MM.1S (cell line): ENCODE measurements at regions not wholly inside any gene's neighbourhood (a gene's known extent, or its start where the extent isn't known, plus 50 kb on each side); places are given as distances from the start of the nearest gene placed in this dataset.

Experiments used
- DNase-seq: peaks from one replicate; pipeline ENCODE4 v3.0.0-alpha.2; 2015
- H2AFZ ChIP-seq: fragments of 300-600 bp; sonication (generic); 2 replicates; pipeline ENCODE4 v1.6.0; 2016; ENCODE audit warnings: antibody characterized with exemption, low read length
- H3F3A ChIP-seq: fragments of 300-600 bp; sonication (generic); 2 replicates; pipeline ENCODE4 v1.6.1; 2016; ENCODE audit warnings: mild to moderate bottlenecking, antibody characterized with exemption, low read length, moderate library complexity, mixed read lengths; ENCODE audit not compliant: insufficient read depth
- H3K27ac ChIP-seq: fragments of 300-600 bp; sonication (generic); 2 replicates; pipeline ENCODE4 v1.5.1; 2016; ENCODE audit warnings: mild to moderate bottlenecking, low read length
- H3K27me3 ChIP-seq: fragments of 300-600 bp; sonication (generic); replicated peaks from 2 replicates; pipeline ENCODE4 v1.6.0; 2016; ENCODE audit warnings: low read length; ENCODE audit not compliant: insufficient read depth
- H3K36me3 ChIP-seq: fragments of 300-600 bp; sonication (generic); replicated peaks from 2 replicates; pipeline ENCODE4 v1.6.1; 2016; ENCODE audit warnings: mild to moderate bottlenecking, low read length, mixed read lengths; ENCODE audit not compliant: insufficient read depth
- H3K4me1 ChIP-seq: fragments of 300-600 bp; sonication (generic); 2 replicates; pipeline ENCODE4 v1.6.1; 2016; ENCODE audit warnings: low read length, mixed read lengths
- H3K4me2 ChIP-seq: fragments of 300-600 bp; sonication (generic); 2 replicates; pipeline ENCODE4 v1.6.0; 2016; ENCODE audit warnings: low read depth, low read length
- H3K4me3 ChIP-seq: fragments of 300-600 bp; sonication (generic); 2 replicates; pipeline ENCODE4 v1.5.1; 2016; ENCODE audit warnings: low read length, mixed read lengths
- H3K79me2 ChIP-seq: fragments of 300-600 bp; sonication (generic); 2 replicates; pipeline ENCODE4 v1.6.1; 2016; ENCODE audit warnings: mixed run types, low read length, mixed read lengths
- H3K9ac ChIP-seq: fragments of 300-600 bp; sonication (generic); 2 replicates; pipeline ENCODE4 v1.6.1; 2016; ENCODE audit warnings: low read length, mixed read lengths
- H3K9me2 ChIP-seq: fragments of 300-600 bp; sonication (generic); replicated peaks from 2 replicates; pipeline ENCODE4 v1.6.1; 2016; ENCODE audit warnings: mild to moderate bottlenecking, low read length, mixed read lengths; ENCODE audit not compliant: insufficient read depth
- H3K9me3 ChIP-seq: fragments of 300-600 bp; sonication (generic); replicated peaks from 2 replicates; pipeline ENCODE4 v1.6.1; 2016; ENCODE audit warnings: mild to moderate bottlenecking, low read length, mixed read lengths; ENCODE audit not compliant: insufficient read depth
- H4K20me1 ChIP-seq: fragments of 300-600 bp; sonication (generic); 2 replicates; pipeline ENCODE4 v1.6.1; 2016; ENCODE audit warnings: mild to moderate bottlenecking, low read length, moderate library complexity, mixed read lengths; ENCODE audit not compliant: insufficient read depth
- CTCF ChIP-seq: fragments of 300-600 bp; sonication (generic); IDR thresholded peaks from 2 replicates; pipeline ENCODE4 v1.5.1; 2016; ENCODE audit warnings: antibody characterized with exemption, low read length, mixed read lengths
- EZH2 ChIP-seq: fragments of 300-600 bp; sonication (generic); optimal IDR thresholded peaks from 2 replicates; pipeline ENCODE3; 2017; ENCODE audit warnings: low read depth, mild to moderate bottlenecking, antibody characterized with exemption, low read length, mixed read lengths
- EZH2phosphoT487 ChIP-seq: fragments of 300-600 bp; sonication (generic); IDR thresholded peaks from 2 replicates; pipeline ENCODE4 v1.6.1; 2018; ENCODE audit warnings: antibody characterized with exemption, low read length

GRCh38 chr12:83665634-83666218 lies 979.0 kb downstream of the TMTC2 start:
- Histone ChIP-seq H3K9me3 (no peaks in the 10 kb centered on the region), H3K27me3 (no peaks in the 10 kb centered on the region), H3K9ac (no peak overlapping the region), H3K27ac (no peak overlapping the region), H3K9me2 (no peaks in the 10 kb centered on the region), H2AFZ (no peak overlapping the region), H3K4me2 (no peak overlapping the region), H3F3A (no peaks in the 10 kb centered on the region), H3K4me3 (no peak overlapping the region), H3K36me3 (no peaks in the 10 kb centered on the region), H3K79me2 (no peaks in the 10 kb centered on the region), H4K20me1 (no peaks in the 10 kb centered on the region), H3K4me1 (no peaks in the 10 kb centered on the region)
- no peak for DNase-seq
- TF ChIP-seq CTCF (no peak), EZH2phosphoT487 (no peak), EZH2 (no peak)

GRCh38 chr12:83664650-83665049 lies 977.9 kb downstream of the TMTC2 start:
- DNase-seq = no peak
- H2AFZ ChIP-seq = no peak overlapping the region

GRCh38 chr12:83660727-83661358 lies 974.1 kb downstream of the TMTC2 start:
- H3K36me3 ChIP-seq = no peaks in the 10 kb centered on the region
- no peaks in the 10 kb centered on the region for H3K4me1 ChIP-seq
- H3F3A ChIP-seq = no peaks in the 10 kb centered on the region
- no peak overlapping the region for H3K27ac ChIP-seq
- no peak overlapping the region for H3K4me2 ChIP-seq
- no peak overlapping the region for H2AFZ ChIP-seq
- H3K9ac ChIP-seq = no peak overlapping the region
- TF ChIP-seq CTCF = no peak
- no peak for TF ChIP-seq EZH2
- no peak for TF ChIP-seq EZH2phosphoT487
- H3K4me3 ChIP-seq = no peak overlapping the region
- no peaks in the 10 kb centered on the region for H3K79me2 ChIP-seq
- H4K20me1 ChIP-seq = no peaks in the 10 kb centered on the region
- DNase-seq = no peak
- H3K9me3 ChIP-seq = no peaks in the 10 kb centered on the region
- H3K9me2 ChIP-seq = no peaks in the 10 kb centered on the region
- H3K27me3 ChIP-seq = no peaks in the 10 kb centered on the region

More at GRCh38 chr12:83664650-83665049, 977.9 kb downstream of the TMTC2 start:
- TF ChIP-seq EZH2phosphoT487 (no peak), CTCF (no peak), EZH2 (no peak)
- Histone ChIP-seq H3F3A (no peaks in the 10 kb centered on the region), H3K79me2 (no peaks in the 10 kb centered on the region), H3K4me3 (no peak overlapping the region), H3K9me2 (no peaks in the 10 kb centered on the region), H3K4me2 (no peak overlapping the region), H3K9me3 (no peaks in the 10 kb centered on the region), H3K27me3 (no peaks in the 10 kb centered on the region), H3K27ac (no peak overlapping the region), H3K4me1 (no peaks in the 10 kb centered on the region), H3K9ac (no peak overlapping the region), H3K36me3 (no peaks in the 10 kb centered on the region), H4K20me1 (no peaks in the 10 kb centered on the region)
